DND-41 (cell line): ENCODE measurements at regions not wholly inside any gene's neighbourhood (a gene's known extent, or its start where the extent isn't known, plus 50 kb on each side); places are given as distances from the start of the nearest gene placed in this dataset.

ENCODE experiments used
- ATAC-seq: fragments of 200-7000 bp; cut with Tn5 transposase; 3 replicates; pipeline ENCODE4 v1.9.1; 2021; ENCODE audit warnings: low read depth; ENCODE audit not compliant: insufficient read depth
- DNase-seq: peaks from one replicate; pipeline ENCODE4 v3.0.0-alpha.2; 2020
- H2AFZ ChIP-seq: 2 replicates; pipeline ENCODE4 v1.6.0; 2012; ENCODE audit warnings: low read depth, low read length
- H3K27ac ChIP-seq: 2 replicates; pipeline ENCODE4 v1.5.1; 2012; ENCODE audit warnings: low read length, inconsistent platforms
- H3K27me3 ChIP-seq: fragments of 200-600 bp; sonication (generic); 2 replicates; pipeline ENCODE4 v1.6.0; 2012; ENCODE audit warnings: low read length, mild to moderate bottlenecking, inconsistent platforms; ENCODE audit not compliant: insufficient read depth, poor library complexity
- H3K36me3 ChIP-seq: 2 replicates; pipeline ENCODE4 v1.5.1; 2012; ENCODE audit warnings: low read length, inconsistent platforms; ENCODE audit not compliant: insufficient read depth
- H3K4me1 ChIP-seq: 2 replicates; pipeline ENCODE4 v1.5.1; 2012; ENCODE audit warnings: mild to moderate bottlenecking, low read length; ENCODE audit not compliant: insufficient read depth
- H3K4me2 ChIP-seq: 2 replicates; pipeline ENCODE4 v1.6.0; 2012; ENCODE audit warnings: mild to moderate bottlenecking, moderate library complexity, low read length, inconsistent platforms; ENCODE audit not compliant: insufficient read depth
- H3K4me3 ChIP-seq, 2 experiments: fragments of 200-600 bp in 1 of 2; shearing (Covaris generic) in 1 of 2; 2 replicates each; pipeline ENCODE4 v1.5.1; 2012 to 2016; ENCODE audit warnings: inconsistent platforms in 2 of 2, low read length in 2 of 2, mild to moderate bottlenecking in 2 of 2, low read depth in 1 of 2, moderate library complexity in 1 of 2
- H3K79me2 ChIP-seq: 2 replicates; pipeline ENCODE4 v1.6.0; 2012; ENCODE audit warnings: low read length, inconsistent platforms; ENCODE audit not compliant: insufficient read depth
- H3K9ac ChIP-seq: 2 replicates; pipeline ENCODE4 v1.6.0; 2012; ENCODE audit warnings: low read depth, mild to moderate bottlenecking, inconsistent platforms, low read length, moderate library complexity
- H3K9me3 ChIP-seq: 2 replicates; pipeline ENCODE4 v1.5.1; 2012; ENCODE audit warnings: low read length, moderate library complexity, mild to moderate bottlenecking, inconsistent platforms; ENCODE audit not compliant: insufficient read depth, severe bottlenecking
- H4K20me1 ChIP-seq: 2 replicates; pipeline ENCODE4 v1.6.0; 2012; ENCODE audit warnings: low read length; ENCODE audit not compliant: insufficient read depth
- CTCF ChIP-seq: IDR thresholded peaks from 2 replicates; pipeline ENCODE4 v1.5.1; 2012; ENCODE audit warnings: borderline replicate concordance, low read length, moderate library complexity, mild to moderate bottlenecking; ENCODE audit not compliant: poor library complexity, severe bottlenecking; ENCODE audit errors: extremely low read depth
- EZH2 ChIP-seq: IDR thresholded peaks from 3 replicates; pipeline ENCODE4 v1.6.1; 2012; ENCODE audit warnings: borderline replicate concordance, low read depth, mild to moderate bottlenecking, moderate library complexity, low read length, inconsistent platforms; ENCODE audit not compliant: severe bottlenecking

GRCh38 chr2:8101614-8102277 is 580.1 kb upstream of the ID2 start:
- Histone ChIP-seq H3K4me2 (no peak overlapping the region), H3K27ac (no peak overlapping the region), H3K36me3 (no peaks in the 10 kb centered on the region), H3K4me3 (no peak overlapping the region), H3K79me2 (no peaks in the 10 kb centered on the region), H3K27me3 (no peaks in the 10 kb centered on the region), H3K9me3 (no peaks in the 10 kb centered on the region), H2AFZ (no peak overlapping the region), H4K20me1 (no peaks in the 10 kb centered on the region), H3K9ac (no peak overlapping the region), H3K4me1 (no peaks in the 10 kb centered on the region)
- DNase-seq: no peak
- no peak for TF ChIP-seq CTCF
- TF ChIP-seq EZH2: no peak
- ATAC-seq: no peak

- no peaks in the 10 kb centered on the region for H3K9me3 ChIP-seq
- H3K4me1 ChIP-seq: no peaks in the 10 kb centered on the region
- no peak overlapping the region for H3K9ac ChIP-seq
- ATAC-seq (no peak), DNase-seq (no peak)
- no peak for TF ChIP-seq CTCF
- no peak for TF ChIP-seq EZH2
- H3K79me2 ChIP-seq: no peaks in the 10 kb centered on the region
- no peak overlapping the region for H2AFZ ChIP-seq
- H4K20me1 ChIP-seq: no peaks in the 10 kb centered on the region
- no peak overlapping the region for H3K27ac ChIP-seq
- no peaks in the 10 kb centered on the region for H3K36me3 ChIP-seq
- no peaks in the 10 kb centered on the region for H3K27me3 ChIP-seq
- no peak overlapping the region for H3K4me2 ChIP-seq
- H3K4me3 ChIP-seq: no peak overlapping the region
Measured at GRCh38 chr2:8102470-8102869, 579.4 kb upstream of the ID2 start.

- no peak overlapping the region for H3K27ac ChIP-seq
- no peaks in the 10 kb centered on the region for H4K20me1 ChIP-seq
- ATAC-seq (no peak), DNase-seq (no peak)
- no peaks in the 10 kb centered on the region for H3K36me3 ChIP-seq
- H3K4me1 ChIP-seq: no peaks in the 10 kb centered on the region
- H3K4me2 ChIP-seq: no peak overlapping the region
- H3K79me2 ChIP-seq: no peaks in the 10 kb centered on the region
- no peak overlapping the region for H2AFZ ChIP-seq
- no peak overlapping the region for H3K4me3 ChIP-seq
- TF ChIP-seq EZH2 (no peak), CTCF (no peak)
- no peak overlapping the region for H3K9ac ChIP-seq
- H3K9me3 ChIP-seq: no peaks in the 10 kb centered on the region
- H3K27me3 ChIP-seq: no peaks in the 10 kb centered on the region
Measured at GRCh38 chr2:8103085-8103708, 578.7 kb upstream of the ID2 start.
